ENCODE measurements at regions not wholly inside any gene's neighbourhood (a gene's known extent, or its start where the extent isn't known, plus 50 kb on each side); places are given as distances from the start of the nearest gene placed in this dataset.

DNA sequence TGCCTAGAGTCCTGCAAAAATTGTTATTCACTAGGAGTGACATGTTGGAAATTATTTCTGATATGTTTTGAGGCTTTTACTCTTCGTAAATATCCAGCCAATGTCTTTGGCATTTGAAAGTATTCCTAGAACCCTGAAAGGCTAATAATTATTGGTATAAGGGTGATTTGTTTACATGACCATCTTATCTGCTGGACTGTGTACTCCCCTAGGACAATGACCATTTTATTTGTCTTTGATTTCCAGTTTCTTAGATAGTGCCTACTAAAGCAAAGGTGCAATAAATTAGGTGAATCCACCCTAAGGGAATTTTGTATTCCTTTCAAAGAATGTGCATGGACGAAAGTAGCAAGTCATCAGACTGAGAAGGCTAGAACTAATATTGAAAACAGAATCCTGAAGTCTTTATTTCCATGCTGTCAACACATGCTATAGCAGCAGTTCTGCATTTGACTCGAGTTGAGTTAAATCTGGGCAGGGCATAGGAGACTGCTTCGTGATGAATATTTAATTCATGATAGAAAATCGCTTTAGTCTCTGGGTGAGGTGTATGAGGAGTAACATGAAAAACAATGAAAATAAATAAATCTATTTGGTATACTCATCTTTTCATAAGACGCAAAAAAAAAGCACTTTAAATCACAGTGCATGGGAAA, 235.7 kb downstream of the GPD2 start:
- Histone ChIP-seq H3K27me3 (replicated peaks; ENCODE audit: insufficient read depth) (no peaks in the 10 kb centered on the region), H3K4me1 (ENCODE audit: control insufficient read depth in 1 of 2, low read depth in 2 of 2) (no peaks in the 10 kb centered on the region), H3K27ac (no peak overlapping the region), H3K4me3 (no peak overlapping the region), H3K9me3 (no peaks in the 10 kb centered on the region), H3K36me3 (no peaks in the 10 kb centered on the region)
- TF ChIP-seq, protein P1, sequence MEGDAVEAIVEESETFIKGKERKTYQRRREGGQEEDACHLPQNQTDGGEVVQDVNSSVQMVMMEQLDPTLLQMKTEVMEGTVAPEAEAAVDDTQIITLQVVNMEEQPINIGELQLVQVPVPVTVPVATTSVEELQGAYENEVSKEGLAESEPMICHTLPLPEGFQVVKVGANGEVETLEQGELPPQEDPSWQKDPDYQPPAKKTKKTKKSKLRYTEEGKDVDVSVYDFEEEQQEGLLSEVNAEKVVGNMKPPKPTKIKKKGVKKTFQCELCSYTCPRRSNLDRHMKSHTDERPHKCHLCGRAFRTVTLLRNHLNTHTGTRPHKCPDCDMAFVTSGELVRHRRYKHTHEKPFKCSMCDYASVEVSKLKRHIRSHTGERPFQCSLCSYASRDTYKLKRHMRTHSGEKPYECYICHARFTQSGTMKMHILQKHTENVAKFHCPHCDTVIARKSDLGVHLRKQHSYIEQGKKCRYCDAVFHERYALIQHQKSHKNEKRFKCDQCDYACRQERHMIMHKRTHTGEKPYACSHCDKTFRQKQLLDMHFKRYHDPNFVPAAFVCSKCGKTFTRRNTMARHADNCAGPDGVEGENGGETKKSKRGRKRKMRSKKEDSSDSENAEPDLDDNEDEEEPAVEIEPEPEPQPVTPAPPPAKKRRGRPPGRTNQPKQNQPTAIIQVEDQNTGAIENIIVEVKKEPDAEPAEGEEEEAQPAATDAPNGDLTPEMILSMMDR (IDR thresholded peaks at IDR 0.05), result no peak
- ATAC-seq (ENCODE audit: insufficient number of reproducible peaks, low FRiP score, low read depth), result no peak
- no peak for DNase-seq (ENCODE audit: low spot score)

DNA sequence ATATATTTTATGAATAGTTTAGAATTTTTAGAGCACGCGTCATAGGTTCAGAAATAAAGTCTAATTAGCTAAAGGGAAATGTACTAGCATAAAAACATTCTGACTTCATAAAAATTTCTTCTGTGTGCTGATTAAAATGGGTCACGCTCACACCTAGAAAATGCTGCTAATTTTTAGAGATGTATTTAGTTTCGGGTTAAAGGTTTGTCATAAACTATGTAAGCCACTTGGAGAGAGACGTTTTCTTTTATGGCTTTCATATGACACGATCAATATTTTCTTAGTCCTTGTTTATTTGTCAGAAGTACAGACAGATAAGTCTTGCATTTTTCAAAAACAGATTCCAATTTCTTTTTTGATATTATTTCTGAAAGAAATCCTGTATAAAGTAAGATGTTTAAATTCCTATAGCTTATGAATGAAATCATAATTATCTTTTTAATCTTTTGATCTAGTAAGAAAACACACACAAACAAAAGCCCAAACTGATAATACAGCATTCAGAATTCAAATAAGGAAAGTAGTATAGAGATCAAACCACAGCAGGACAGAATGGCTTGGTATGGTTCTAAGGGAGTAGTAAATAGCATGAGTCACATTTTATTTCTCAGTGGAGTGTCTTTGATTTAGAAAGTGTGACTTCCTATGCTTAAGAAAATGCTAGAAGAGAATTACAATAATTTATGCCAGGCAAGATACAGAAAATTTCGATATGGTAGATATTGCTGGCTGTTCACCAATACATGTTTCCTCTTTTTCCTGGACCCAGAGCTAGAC, 236.6 kb downstream of the GPD2 start:
- ATAC-seq (ENCODE audit: insufficient number of reproducible peaks, low FRiP score, low read depth), result no peak

DNA sequence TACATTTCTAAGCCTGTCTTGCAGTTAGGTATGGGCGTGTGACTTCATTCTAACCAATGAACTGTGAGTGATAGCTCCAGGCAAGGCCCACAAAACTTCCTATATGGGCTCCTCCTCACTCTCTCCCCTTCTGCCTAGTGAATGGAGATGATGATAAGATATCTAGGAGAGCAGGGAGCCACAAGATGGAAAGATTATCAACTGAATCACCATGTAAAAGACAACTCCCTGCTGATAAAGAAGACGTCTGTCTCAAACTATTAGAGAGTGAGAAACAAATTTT, 237.1 kb downstream of the GPD2 start:
- no peak for ATAC-seq (ENCODE audit: insufficient number of reproducible peaks, low FRiP score, low read depth)
- Histone ChIP-seq H3K4me3 (no peak overlapping the region), H3K36me3 (no peaks in the 10 kb centered on the region), H3K27ac (no peak overlapping the region), H3K9me3 (no peaks in the 10 kb centered on the region), H3K27me3 (replicated peaks; ENCODE audit: insufficient read depth) (no peaks in the 10 kb centered on the region), H3K4me1 (ENCODE audit: control insufficient read depth in 1 of 2, low read depth in 2 of 2) (no peaks in the 10 kb centered on the region)
- no peak for DNase-seq (ENCODE audit: low spot score)
- TF ChIP-seq, protein P1 (IDR thresholded peaks at IDR 0.05), result no peak

More for the DNA sequence above, 236.6 kb downstream of the GPD2 start:
- H3K27ac ChIP-seq, result no peak overlapping the region
- no peaks in the 10 kb centered on the region for H3K27me3 ChIP-seq (replicated peaks; ENCODE audit: insufficient read depth)
- H3K36me3 ChIP-seq, result no peaks in the 10 kb centered on the region
- H3K9me3 ChIP-seq, result no peaks in the 10 kb centered on the region
- no peak for DNase-seq (ENCODE audit: low spot score)
- no peaks in the 10 kb centered on the region for H3K4me1 ChIP-seq (ENCODE audit: control insufficient read depth in 1 of 2, low read depth in 2 of 2)
- no peak overlapping the region for H3K4me3 ChIP-seq
- TF ChIP-seq, protein P1 (IDR thresholded peaks at IDR 0.05), result no peak

DNA sequence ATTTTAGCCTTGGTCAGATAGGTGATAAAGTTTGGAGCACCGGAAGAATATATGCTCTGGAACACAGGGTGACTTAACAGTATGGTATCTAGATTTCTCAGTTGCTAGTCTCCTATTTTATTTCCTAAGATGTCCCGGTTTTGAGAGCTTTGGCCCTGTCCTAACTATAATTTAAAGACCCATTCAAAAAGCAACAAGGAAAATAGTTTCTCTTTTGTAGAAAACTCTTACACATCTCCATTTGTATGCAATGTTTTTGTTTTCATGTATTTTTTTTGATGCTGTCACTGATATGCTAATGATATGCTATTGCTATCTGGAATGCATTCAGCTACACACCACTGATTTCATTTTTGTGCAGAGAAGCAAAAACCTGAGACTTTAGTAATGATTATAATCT, 237.8 kb downstream of the GPD2 start:
- no peaks in the 10 kb centered on the region for H3K4me1 ChIP-seq (ENCODE audit: control insufficient read depth in 1 of 2, low read depth in 2 of 2)
- H3K4me3 ChIP-seq, result no peak overlapping the region
- ATAC-seq (ENCODE audit: insufficient number of reproducible peaks, low FRiP score, low read depth), result no peak
- TF ChIP-seq, protein P1 (IDR thresholded peaks at IDR 0.05), result no peak
- no peaks in the 10 kb centered on the region for H3K9me3 ChIP-seq
- H3K27ac ChIP-seq, result no peak overlapping the region
- H3K27me3 ChIP-seq (replicated peaks; ENCODE audit: insufficient read depth), result no peaks in the 10 kb centered on the region
- no peaks in the 10 kb centered on the region for H3K36me3 ChIP-seq
- DNase-seq (ENCODE audit: low spot score), result no peak

DNA sequence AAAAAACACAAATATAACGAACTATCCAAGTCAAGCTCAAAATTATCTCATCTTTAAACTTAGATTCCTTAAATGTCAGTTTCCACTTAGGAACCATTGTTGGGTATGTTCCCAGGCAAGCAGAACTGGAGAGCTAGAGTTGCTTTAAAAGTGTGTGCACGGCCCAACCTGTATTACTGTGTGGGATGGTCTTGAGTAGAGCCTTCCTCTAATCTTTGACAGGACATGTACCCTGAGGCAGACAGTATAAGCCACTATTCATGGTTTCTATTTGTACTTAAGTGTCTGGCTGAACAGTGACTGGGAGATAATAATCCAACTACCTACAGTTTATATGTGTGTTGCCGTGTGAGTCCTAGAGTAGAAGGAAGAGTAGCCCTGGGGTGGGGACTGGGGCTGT, 239.7 kb downstream of the GPD2 start:
- no peak for ATAC-seq (ENCODE audit: insufficient number of reproducible peaks, low FRiP score, low read depth)
- no peaks in the 10 kb centered on the region for H3K27me3 ChIP-seq (replicated peaks; ENCODE audit: insufficient read depth)

More for the DNA sequence above, 239.7 kb downstream of the GPD2 start:
- no peak for DNase-seq (ENCODE audit: low spot score)
- TF ChIP-seq, protein P1 (IDR thresholded peaks at IDR 0.05), result no peak
- H3K4me3 ChIP-seq, result no peak overlapping the region
- H3K4me1 ChIP-seq (ENCODE audit: control insufficient read depth in 1 of 2, low read depth in 2 of 2), result no peaks in the 10 kb centered on the region
- no peaks in the 10 kb centered on the region for H3K36me3 ChIP-seq
- H3K9me3 ChIP-seq, result no peaks in the 10 kb centered on the region
- H3K27ac ChIP-seq, result no peak overlapping the region

All from thoracic aorta (tissue), 2 donors.